ENCODE measurements at regions not wholly inside any gene's neighbourhood (a gene's known extent, or its start where the extent isn't known, plus 50 kb on each side); places are given as distances from the start of the nearest gene placed in this dataset.

GRCh38 chr4:108396900-108397497 is 223.4 kb upstream of the RPL34 start:
- TF ChIP-seq CTCF (IDR thresholded peaks at IDR 0.05) (no peak), POLR2A (IDR thresholded peaks at IDR 0.05) (no peak)
- Histone ChIP-seq H3K36me3 (no peaks in the 10 kb centered on the region), H3K4me3 (no peak overlapping the region), H3K27ac (no peak overlapping the region), H3K27me3 (no peaks in the 10 kb centered on the region), H3K9me3 (no peaks in the 10 kb centered on the region), H3K4me1 (no peaks in the 10 kb centered on the region)
- DNase-seq, result no peak

- H3K27me3 ChIP-seq, result no peaks in the 10 kb centered on the region
- no peaks in the 10 kb centered on the region for H3K9me3 ChIP-seq
- H3K4me1 ChIP-seq, result no peaks in the 10 kb centered on the region
- H3K36me3 ChIP-seq, result no peaks in the 10 kb centered on the region
- H3K4me3 ChIP-seq, result no peak overlapping the region
- no peak for TF ChIP-seq CTCF (IDR thresholded peaks at IDR 0.05)
- TF ChIP-seq POLR2A (IDR thresholded peaks at IDR 0.05), result no peak
- no peak overlapping the region for H3K27ac ChIP-seq
- DNase-seq, result no peak
Observed at GRCh38 chr4:108395786-108396185, 224.6 kb upstream of the RPL34 start.

- H3K4me3 ChIP-seq, result no peak overlapping the region
- H3K9me3 ChIP-seq, result no peaks in the 10 kb centered on the region
- H3K4me1 ChIP-seq, result no peaks in the 10 kb centered on the region
- H3K27me3 ChIP-seq, result no peaks in the 10 kb centered on the region
- no peak overlapping the region for H3K27ac ChIP-seq
- no peak for DNase-seq
- H3K36me3 ChIP-seq, result no peaks in the 10 kb centered on the region
- no peak for TF ChIP-seq POLR2A (IDR thresholded peaks at IDR 0.05)
- TF ChIP-seq CTCF (IDR thresholded peaks at IDR 0.05), result no peak
Observed at GRCh38 chr4:108393890-108394472, 225.2 kb upstream of the LEF1 start.

GRCh38 chr4:108391701-108392455 is 223.1 kb upstream of the LEF1 start:
- no peak for DNase-seq
- TF ChIP-seq POLR2A (IDR thresholded peaks at IDR 0.05) (no peak), CTCF (IDR thresholded peaks at IDR 0.05) (no peak)

GRCh38 chr4:108385076-108385475 is 216.3 kb upstream of the LEF1 start:
- no peaks in the 10 kb centered on the region for H3K4me1 ChIP-seq
- TF ChIP-seq POLR2A (IDR thresholded peaks at IDR 0.05) (no peak), CTCF (IDR thresholded peaks at IDR 0.05) (no peak)
- H3K9me3 ChIP-seq, result no peaks in the 10 kb centered on the region
- no peaks in the 10 kb centered on the region for H3K27me3 ChIP-seq
- no peak overlapping the region for H3K27ac ChIP-seq
- H3K4me3 ChIP-seq, result no peak overlapping the region
- no peaks in the 10 kb centered on the region for H3K36me3 ChIP-seq
- DNase-seq, result no peak

More at GRCh38 chr4:108391701-108392455, 223.1 kb upstream of the LEF1 start:
- Histone ChIP-seq H3K9me3 (no peaks in the 10 kb centered on the region), H3K27ac (no peak overlapping the region), H3K36me3 (no peaks in the 10 kb centered on the region), H3K4me1 (no peaks in the 10 kb centered on the region), H3K4me3 (no peak overlapping the region), H3K27me3 (no peaks in the 10 kb centered on the region)
